ENCODE measurements at regions not wholly inside any gene's neighbourhood (a gene's known extent, or its start where the extent isn't known, plus 50 kb on each side); places are given as distances from the start of the nearest gene placed in this dataset.

DNA sequence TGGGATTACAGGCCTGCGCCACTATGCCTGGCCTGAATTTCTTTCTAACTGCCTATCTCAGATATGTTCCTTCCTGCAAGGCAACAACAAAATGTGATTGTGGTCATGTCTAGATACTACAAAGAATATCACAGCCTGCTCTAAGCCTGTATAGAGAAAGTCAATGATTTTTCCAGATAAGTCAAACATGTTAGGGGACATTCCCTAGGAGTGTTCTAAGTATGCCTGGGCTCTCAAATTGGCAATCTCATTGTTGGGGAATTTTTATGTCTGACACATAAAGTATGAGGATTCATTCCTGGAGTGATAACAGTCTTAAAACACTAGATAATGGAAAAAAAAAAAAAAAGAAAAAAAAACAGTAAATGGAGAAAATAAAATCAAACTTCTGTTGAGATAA, 406.1 kb downstream of the GATA3 start:
- DNase-seq: no peak
- no peaks in the 10 kb centered on the region for H3K36me3 ChIP-seq
- no peak overlapping the region for H3K27ac ChIP-seq
- no peaks in the 10 kb centered on the region for H3K27me3 ChIP-seq
- H3K4me1 ChIP-seq: no peaks in the 10 kb centered on the region
- intact Hi-C loops (cut with DNase I): no loop called here
- H3K9me3 ChIP-seq: peaks cover 0 to 13% (median 0%) of the 10 kb centered on the region in 4 donors
- no peak for TF ChIP-seq POLR2AphosphoS5 (IDR thresholded peaks at IDR 0.05)
- TF ChIP-seq POLR2A (IDR thresholded peaks at IDR 0.05): no peak
- no peak for TF ChIP-seq CTCF (IDR thresholded peaks at IDR 0.05)
- no peak for TF ChIP-seq EP300 (IDR thresholded peaks at IDR 0.05)
- WGBS, 2 donors: 96% methylated on average over 1 of the region's 1 CpG
- no peak overlapping the region for H3K4me3 ChIP-seq

GRCh38 chr10:8462565-8462964, 408.1 kb downstream of the GATA3 start:
- Histone ChIP-seq H3K36me3 (no peaks in the 10 kb centered on the region), H3K27me3 (no peaks in the 10 kb centered on the region), H3K9me3 (peaks cover 0 to 11% (median 0%) of the 10 kb centered on the region in 4 donors), H3K27ac (no peak overlapping the region), H3K4me3 (no peak overlapping the region), H3K4me1 (no peaks in the 10 kb centered on the region)
- intact Hi-C loops (cut with DNase I): no loop called here
- DNase-seq: no peak
- WGBS, 2 donors: 67 to 81% methylated on average over 3 of the region's 3 CpGs
- no peak for TF ChIP-seq POLR2A (IDR thresholded peaks at IDR 0.05)
- no peak for TF ChIP-seq POLR2AphosphoS5 (IDR thresholded peaks at IDR 0.05)
- TF ChIP-seq EP300 (IDR thresholded peaks at IDR 0.05): no peak
- TF ChIP-seq CTCF (IDR thresholded peaks at IDR 0.05): no peak

- H3K4me3 ChIP-seq: no peak overlapping the region
- H3K9me3 ChIP-seq: no peaks in the 10 kb centered on the region
- intact Hi-C loops (cut with DNase I): no loop called here
- DNase-seq: no peak
- H3K4me1 ChIP-seq: no peaks in the 10 kb centered on the region
- no peak for TF ChIP-seq CTCF (IDR thresholded peaks at IDR 0.05)
- no peak for TF ChIP-seq EP300 (IDR thresholded peaks at IDR 0.05)
- TF ChIP-seq POLR2AphosphoS5 (IDR thresholded peaks at IDR 0.05): no peak
- no peak for TF ChIP-seq POLR2A (IDR thresholded peaks at IDR 0.05)
- H3K36me3 ChIP-seq: no peaks in the 10 kb centered on the region
- no peak overlapping the region for H3K27ac ChIP-seq
- 80 to 87% methylated on average over 4 of the region's 4 CpGs for WGBS, 2 donors
- H3K27me3 ChIP-seq: no peaks in the 10 kb centered on the region
These were observed 409.4 kb downstream of the GATA3 start for GRCh38 chr10:8463853-8464252.

GRCh38 chr10:8468477-8468876, 414.0 kb downstream of the GATA3 start:
- intact Hi-C loops (cut with DNase I): no loop called here
- Histone ChIP-seq H3K4me1 (no peaks in the 10 kb centered on the region), H3K4me3 (no peak overlapping the region), H3K27ac (no peak overlapping the region), H3K27me3 (no peaks in the 10 kb centered on the region), H3K9me3 (no peaks in the 10 kb centered on the region), H3K36me3 (no peaks in the 10 kb centered on the region)
- 85 to 89% methylated on average over 3 of the region's 3 CpGs for WGBS, 2 donors
- DNase-seq: no peak
- no peak for TF ChIP-seq CTCF (IDR thresholded peaks at IDR 0.05)

DNA sequence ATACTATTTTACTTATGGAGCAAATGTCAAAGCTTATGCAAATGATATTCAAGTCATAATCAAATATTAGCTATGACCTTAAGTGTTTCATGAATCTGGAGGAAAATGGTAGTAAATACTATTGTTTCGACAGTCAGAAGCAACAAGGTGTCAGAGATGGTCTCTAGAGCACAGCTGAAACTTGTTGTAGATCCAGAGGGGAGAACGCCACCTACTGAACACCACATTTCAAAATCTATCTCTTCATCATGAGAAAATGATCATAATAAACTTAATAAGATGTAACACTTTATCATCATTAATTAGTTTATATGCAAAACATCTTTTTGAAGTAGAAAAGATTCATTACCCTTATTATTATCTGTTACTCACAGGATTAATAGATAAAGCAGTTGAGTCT, 418.7 kb downstream of the GATA3 start:
- Histone ChIP-seq H3K36me3 (no peaks in the 10 kb centered on the region), H3K9me3 (peaks cover 0 to 3% (median 0%) of the 10 kb centered on the region in 4 donors), H3K4me1 (no peaks in the 10 kb centered on the region), H3K27ac (no peak overlapping the region), H3K27me3 (no peaks in the 10 kb centered on the region), H3K4me3 (no peak overlapping the region)
- intact Hi-C loops (cut with DNase I): no loop called here
- no peak for TF ChIP-seq POLR2A (IDR thresholded peaks at IDR 0.05)
- no peak for TF ChIP-seq EP300 (IDR thresholded peaks at IDR 0.05)
- TF ChIP-seq POLR2AphosphoS5 (IDR thresholded peaks at IDR 0.05): no peak
- TF ChIP-seq CTCF (IDR thresholded peaks at IDR 0.05): no peak
- DNase-seq: no peak
- WGBS, 2 donors: 70 to 85% methylated on average over 2 of the region's 2 CpGs
